ENCODE measurements at regions not wholly inside any gene's neighbourhood (a gene's known extent, or its start where the extent isn't known, plus 50 kb on each side); places are given as distances from the start of the nearest gene placed in this dataset.

GRCh38 chr3:194760494-194761137 is 74.9 kb downstream of the FAM43A start:
- TF ChIP-seq POLR2A (IDR thresholded peaks at IDR 0.05; ENCODE audit: low read depth, low read length) (no peak), TAF1 (IDR thresholded peaks at IDR 0.05; ENCODE audit: low read depth, low read length) (no peak), POLR2AphosphoS5 (IDR thresholded peaks at IDR 0.05; ENCODE audit: low read depth, low read length) (no peak)

Data from GM12891 (cell line).